BLaER1 treated with 17β-estradiol and CSF1 and Interleukin-3, amounts not matched to agents 10 nM and 100 nM (cell line): ENCODE measurements at regions not wholly inside any gene's neighbourhood (a gene's known extent, or its start where the extent isn't known, plus 50 kb on each side); places are given as distances from the start of the nearest gene placed in this dataset.
"Not testable (repeated sequence)": the region's sequence is repeated elsewhere in the genome, so short reads cannot be mapped to it uniquely, and the experiment has no call there.

Experiments
- H3K27ac ChIP-seq, 11 experiments: shearing (Covaris generic); formaldehyde crosslinking; 2 replicates each; pipeline ENCODE4 v1.8.1; 2022
- H3K27me3 ChIP-seq, 11 experiments: shearing (Covaris generic); formaldehyde crosslinking; 2 replicates each; pipeline ENCODE4 v1.8.1; 2022
- H3K36me3 ChIP-seq, 11 experiments: shearing (Covaris generic); formaldehyde crosslinking; 2 replicates each; pipeline ENCODE4 v1.8.1; 2022
- H3K4me1 ChIP-seq, 10 experiments: shearing (Covaris generic); formaldehyde crosslinking; 2 replicates each; pipeline ENCODE4 v1.8.1; 2022
- H3K4me2 ChIP-seq, 11 experiments: shearing (Covaris generic); formaldehyde crosslinking; 2 replicates each; pipeline ENCODE4 v1.8.1; 2022
- H3K4me3 ChIP-seq, 10 experiments: shearing (Covaris generic); formaldehyde crosslinking; 2 replicates each; pipeline ENCODE4 v1.8.1; 2022
- H3K9ac ChIP-seq, 11 experiments: shearing (Covaris generic); formaldehyde crosslinking; 2 replicates each; pipeline ENCODE4 v1.8.1; 2022
- H3K9me3 ChIP-seq, 11 experiments: shearing (Covaris generic); formaldehyde crosslinking; replicated peaks in 1 of 11; 2 replicates each; pipeline ENCODE4 v1.8.1; 2022
- H4K20me1 ChIP-seq, 11 experiments: shearing (Covaris generic); formaldehyde crosslinking; 2 replicates each; pipeline ENCODE4 v1.8.1; 2022
- Cebpa-rat ChIP-seq, 11 experiments: shearing (Covaris generic); IDR thresholded peaks; 2 replicates each; pipeline ENCODE4 v1.8.1; 2022

- Histone ChIP-seq H3K4me3 (no peak overlapping the region), H3K4me1 (peaks cover 0 to 33% (median 20%) of the 10 kb centered on the region in 10 experiments; a peak in 15 of 20 replicates), H4K20me1 (peaks cover 0 to 5% (median 0%) of the 10 kb centered on the region in 11 experiments; a peak in 3 of 22 replicates), H3K27ac (peak overlapping the region in 1 of 11 experiments; percentile 38; a peak in 2 of 22 replicates), H3K4me2 (peak overlapping the region in 7 of 11 experiments; percentile 2 to 55 (median 30); a peak in 10 of 22 replicates), H3K36me3 (peaks cover 0 to 7% (median 0%) of the 10 kb centered on the region in 11 experiments; a peak in 1 of 22 replicates), H3K9ac (no peak overlapping the region), H3K9me3 (no peaks in the 10 kb centered on the region), H3K27me3 (no peaks in the 10 kb centered on the region)
- no peak for TF ChIP-seq Cebpa-rat (IDR thresholded peaks at IDR 0.05)
Measured at GRCh38 chr12:107600581-107601144, 84.9 kb upstream of the PWP1 start.

- no peak overlapping the region for H3K9ac ChIP-seq
- H3K27ac ChIP-seq, result no peak overlapping the region
- H3K36me3 ChIP-seq, result peaks cover 0 to 7% (median 0%) of the 10 kb centered on the region in 11 experiments; a peak in 1 of 22 replicates
- peaks cover 0 to 18% (median 0%) of the 10 kb centered on the region in 11 experiments; a peak in 4 of 22 replicates for H4K20me1 ChIP-seq
- no peaks in the 10 kb centered on the region for H3K9me3 ChIP-seq
- H3K4me3 ChIP-seq, result no peak overlapping the region
- H3K4me1 ChIP-seq, result peaks cover 0 to 30% (median 18%) of the 10 kb centered on the region in 10 experiments; a peak in 15 of 20 replicates
- no peak overlapping the region for H3K4me2 ChIP-seq
- no peaks in the 10 kb centered on the region for H3K27me3 ChIP-seq
- no peak for TF ChIP-seq Cebpa-rat (IDR thresholded peaks at IDR 0.05)
Measured at GRCh38 chr12:107602446-107602845, 83.2 kb upstream of the PWP1 start.

GRCh38 chr12:107605293-107605692 lies 80.3 kb upstream of the PWP1 start:
- Histone ChIP-seq H3K27me3 (no peaks in the 10 kb centered on the region), H3K9me3 (no peaks in the 10 kb centered on the region), H3K27ac (no peak overlapping the region), H3K4me1 (peaks cover 0 to 8% (median 7%) of the 10 kb centered on the region in 10 experiments; a peak in 13 of 20 replicates), H3K4me3 (no peak overlapping the region), H4K20me1 (peaks cover 0 to 42% (median 0%) of the 10 kb centered on the region in 11 experiments; a peak in 7 of 22 replicates), H3K36me3 (no peaks in the 10 kb centered on the region), H3K4me2 (no peak overlapping the region), H3K9ac (no peak overlapping the region)
- no peak for TF ChIP-seq Cebpa-rat (IDR thresholded peaks at IDR 0.05)

- Histone ChIP-seq H3K4me1 (peaks cover 0 to 5% (median 0%) of the 10 kb centered on the region in 10 experiments; a peak in 2 of 20 replicates), H3K9ac (no peak overlapping the region), H4K20me1 (peaks cover 0 to 42% (median 0%) of the 10 kb centered on the region in 11 experiments; a peak in 7 of 22 replicates), H3K4me2 (no peak overlapping the region), H3K27me3 (no peaks in the 10 kb centered on the region), H3K9me3 (no peaks in the 10 kb centered on the region), H3K4me3 (no peak overlapping the region), H3K36me3 (peaks cover 0 to 5% (median 0%) of the 10 kb centered on the region in 11 experiments; a peak in 3 of 22 replicates), H3K27ac (no peak overlapping the region)
- no peak for TF ChIP-seq Cebpa-rat (IDR thresholded peaks at IDR 0.05)
Measured at GRCh38 chr12:107607464-107608392, 77.9 kb upstream of the PWP1 start.

GRCh38 chr12:107608779-107609178 lies 76.8 kb upstream of the PWP1 start:
- H3K27me3 ChIP-seq, H3K9me3 ChIP-seq, H3K4me1 ChIP-seq, H3K4me2 ChIP-seq, H3K27ac ChIP-seq, H3K4me3 ChIP-seq, H3K9ac ChIP-seq: not testable (repeated sequence)
- H3K36me3 ChIP-seq, result peaks cover 0 to 13% (median 0%) of the 10 kb centered on the region in 11 experiments; a peak in 4 of 22 replicates
- H4K20me1 ChIP-seq, result peaks cover 0 to 42% (median 0%) of the 10 kb centered on the region in 11 experiments; a peak in 7 of 22 replicates

GRCh38 chr12:107610021-107610859 lies 75.4 kb upstream of the PWP1 start:
- H3K4me3 ChIP-seq, result no peak overlapping the region
- peaks cover 0 to 27% (median 0%) of the 10 kb centered on the region in 11 experiments; a peak in 6 of 22 replicates for H3K36me3 ChIP-seq
- no peak for TF ChIP-seq Cebpa-rat (IDR thresholded peaks at IDR 0.05)
- no peaks in the 10 kb centered on the region for H3K27me3 ChIP-seq
- H3K4me1 ChIP-seq, result peaks cover 0 to 5% (median 0%) of the 10 kb centered on the region in 10 experiments; a peak in 2 of 20 replicates
- H3K4me2 ChIP-seq, result no peak overlapping the region; a peak in 1 of 22 replicates
- H3K9me3 ChIP-seq, result no peaks in the 10 kb centered on the region
- H4K20me1 ChIP-seq, result peaks cover 0 to 41% (median 0%) of the 10 kb centered on the region in 11 experiments; a peak in 7 of 22 replicates
- H3K9ac ChIP-seq, result no peak overlapping the region; a peak in 1 of 22 replicates
- no peak overlapping the region for H3K27ac ChIP-seq

- peaks cover 0 to 50% (median 5%) of the 10 kb centered on the region in 11 experiments; a peak in 8 of 22 replicates for H3K36me3 ChIP-seq
- no peak overlapping the region for H3K4me2 ChIP-seq
- H3K27ac ChIP-seq, result no peak overlapping the region
- peaks cover 0 to 24% (median 0%) of the 10 kb centered on the region in 11 experiments; a peak in 6 of 22 replicates for H4K20me1 ChIP-seq
- H3K4me3 ChIP-seq, result no peak overlapping the region
- peaks cover 0 to 5% (median 0%) of the 10 kb centered on the region in 10 experiments; a peak in 2 of 20 replicates for H3K4me1 ChIP-seq
- no peak overlapping the region for H3K9ac ChIP-seq
- no peaks in the 10 kb centered on the region for H3K27me3 ChIP-seq
- no peak for TF ChIP-seq Cebpa-rat (IDR thresholded peaks at IDR 0.05)
- no peaks in the 10 kb centered on the region for H3K9me3 ChIP-seq
Measured at GRCh38 chr12:107612508-107612907, 73.1 kb upstream of the PWP1 start.

- H3K36me3 ChIP-seq, result peaks cover 0 to 91% (median 16%) of the 10 kb centered on the region in 11 experiments; a peak in 15 of 22 replicates
- no peak overlapping the region for H3K27ac ChIP-seq
- no peak overlapping the region for H3K9ac ChIP-seq
- 0 out of 20 replicates have a peak, but pooled peaks cover 0 to 6% (median 0%) of the 10 kb centered on the region in 10 experiments for H3K4me1 ChIP-seq
- H3K4me3 ChIP-seq, result no peak overlapping the region
- H3K4me2 ChIP-seq, result no peak overlapping the region
- H3K27me3 ChIP-seq, result no peaks in the 10 kb centered on the region
- peaks cover 0 to 4% (median 0%) of the 10 kb centered on the region in 11 experiments; a peak in 2 of 22 replicates for H4K20me1 ChIP-seq
- no peaks in the 10 kb centered on the region for H3K9me3 ChIP-seq
- no peak for TF ChIP-seq Cebpa-rat (IDR thresholded peaks at IDR 0.05)
Measured at GRCh38 chr12:107616941-107617340, 68.7 kb upstream of the PWP1 start.
